Stimulated activated CD4-positive, alpha-beta T cell treated with anti-CD3 and anti-CD28 coated beads, Interleukin-15, amount 100 ng/mL, for 24 hours (primary cell): ENCODE measurements at regions not wholly inside any gene's neighbourhood (a gene's known extent, or its start where the extent isn't known, plus 50 kb on each side); places are given as distances from the start of the nearest gene placed in this dataset.

Source experiments
- DNase-seq: peaks from one replicate; pipeline ENCODE4 v3.0.0-alpha.2; 2020

GRCh38 chr10:33807531-33808359 is 473.3 kb upstream of the NRP1 start:
- DNase-seq: no peak

- no peak for DNase-seq
Observed at GRCh38 chr10:33805831-33806230, 471.4 kb upstream of the NRP1 start.

- no peak for DNase-seq
Observed at GRCh38 chr10:33804584-33804983, 470.1 kb upstream of the NRP1 start.

- DNase-seq: no peak
Observed at GRCh38 chr10:33803248-33803647, 468.8 kb upstream of the NRP1 start.

- no peak for DNase-seq
Observed at GRCh38 chr10:33802566-33802965, 468.1 kb upstream of the NRP1 start.

- DNase-seq: no peak
Observed at GRCh38 chr10:33801705-33802104, 467.2 kb upstream of the NRP1 start.

- no peak for DNase-seq
Observed at GRCh38 chr10:33800986-33801385, 466.5 kb upstream of the NRP1 start.

GRCh38 chr10:33800545-33800944 is 466.1 kb upstream of the NRP1 start:
- DNase-seq: no peak

- DNase-seq: no peak
Observed at GRCh38 chr10:33799944-33800323, 465.5 kb upstream of the NRP1 start.

- DNase-seq: no peak
Observed at GRCh38 chr10:33799281-33799943, 464.9 kb upstream of the NRP1 start.

GRCh38 chr10:33798754-33799153 is 464.3 kb upstream of the NRP1 start:
- DNase-seq: no peak

GRCh38 chr10:33796680-33797079 is 462.2 kb upstream of the NRP1 start:
- DNase-seq: no peak

- DNase-seq: no peak
Observed at GRCh38 chr10:33795529-33795928, 461.1 kb upstream of the NRP1 start.

GRCh38 chr10:33794460-33794859 is 460.0 kb upstream of the NRP1 start:
- DNase-seq: no peak

- DNase-seq: no peak
Observed at GRCh38 chr10:33793793-33794192, 459.3 kb upstream of the NRP1 start.

GRCh38 chr10:33791272-33791660 is 456.8 kb upstream of the NRP1 start:
- DNase-seq: no peak

GRCh38 chr10:33790521-33791271 is 456.2 kb upstream of the NRP1 start:
- no peak for DNase-seq

GRCh38 chr10:33783557-33783956 is 449.1 kb upstream of the NRP1 start:
- no peak for DNase-seq

- DNase-seq: no peak
Observed at GRCh38 chr10:33783078-33783477, 448.6 kb upstream of the NRP1 start.

GRCh38 chr10:33781606-33782395 is 447.3 kb upstream of the NRP1 start:
- DNase-seq: no peak

- DNase-seq: no peak
Observed at GRCh38 chr10:33780961-33781360, 446.5 kb upstream of the NRP1 start.

- DNase-seq: no peak
Observed at GRCh38 chr10:33777223-33777622, 442.8 kb upstream of the NRP1 start.
